ENCODE measurements at regions not wholly inside any gene's neighbourhood (a gene's known extent, or its start where the extent isn't known, plus 50 kb on each side); places are given as distances from the start of the nearest gene placed in this dataset.
"Not testable (repeated sequence)": the region's sequence is repeated elsewhere in the genome, so short reads cannot be mapped to it uniquely, and the experiment has no call there.

GRCh38 chr5:57396701-57397100 lies 85.9 kb downstream of the ACTBL2 start:
- no peak for DNase-seq (ENCODE audit: low spot score)

- DNase-seq (ENCODE audit: low spot score), result no peak
Observed at GRCh38 chr5:57394421-57395210, 88.0 kb downstream of the ACTBL2 start.

GRCh38 chr5:57386958-57387357 lies 95.7 kb downstream of the ACTBL2 start:
- DNase-seq (ENCODE audit: low spot score), result no peak

GRCh38 chr5:57383093-57383861 lies 99.3 kb downstream of the ACTBL2 start:
- no peak for DNase-seq (ENCODE audit: low spot score)

- DNase-seq (ENCODE audit: low spot score), result no peak
Observed at GRCh38 chr5:57382655-57383054, 100.0 kb downstream of the ACTBL2 start.

- DNase-seq (ENCODE audit: low spot score), result no peak
Observed at GRCh38 chr5:57370376-57370775, 112.2 kb downstream of the ACTBL2 start.

- DNase-seq (ENCODE audit: low spot score), result no peak
Observed at GRCh38 chr5:57368010-57368409, 114.6 kb downstream of the ACTBL2 start.

- DNase-seq (ENCODE audit: low spot score), result no peak
Observed at GRCh38 chr5:57366744-57367143, 115.9 kb downstream of the ACTBL2 start.

- no peak for DNase-seq (ENCODE audit: low spot score)
Observed at GRCh38 chr5:57362951-57363350, 119.7 kb downstream of the ACTBL2 start.

GRCh38 chr5:57360871-57361270 lies 121.7 kb downstream of the ACTBL2 start:
- no peak for DNase-seq (ENCODE audit: low spot score)

- no peak for DNase-seq (ENCODE audit: low spot score)
Observed at GRCh38 chr5:57358796-57359592, 123.6 kb downstream of the ACTBL2 start.

GRCh38 chr5:57356850-57357249 lies 125.8 kb downstream of the ACTBL2 start:
- not testable (repeated sequence) for DNase-seq (ENCODE audit: low spot score)

GRCh38 chr5:57349214-57349613 lies 133.4 kb downstream of the ACTBL2 start:
- no peak for DNase-seq (ENCODE audit: low spot score)

GRCh38 chr5:57348376-57349140 lies 134.1 kb downstream of the ACTBL2 start:
- no peak for DNase-seq (ENCODE audit: low spot score)

GRCh38 chr5:57346328-57346727 lies 136.3 kb downstream of the ACTBL2 start:
- no peak for DNase-seq (ENCODE audit: low spot score)

GRCh38 chr5:57341380-57341979 lies 141.1 kb downstream of the ACTBL2 start:
- no peak for DNase-seq (ENCODE audit: low spot score)

- DNase-seq (ENCODE audit: low spot score), result no peak
Observed at GRCh38 chr5:57340681-57341080, 141.9 kb downstream of the ACTBL2 start.

GRCh38 chr5:57339521-57339920 lies 143.1 kb downstream of the ACTBL2 start:
- DNase-seq (ENCODE audit: low spot score), result no peak

- DNase-seq (ENCODE audit: low spot score), result no peak
Observed at GRCh38 chr5:57338868-57339340, 143.7 kb downstream of the ACTBL2 start.

- DNase-seq (ENCODE audit: low spot score), result no peak
Observed at GRCh38 chr5:57338068-57338867, 144.3 kb downstream of the ACTBL2 start.

All from putamen (tissue), 1 donor.